GM21576 (cell line): ENCODE measurements at regions not wholly inside any gene's neighbourhood (a gene's known extent, or its start where the extent isn't known, plus 50 kb on each side); places are given as distances from the start of the nearest gene placed in this dataset.
"Not testable (repeated sequence)": the region's sequence is repeated elsewhere in the genome, so short reads cannot be mapped to it uniquely, and the experiment has no call there.

Experiments used
- ATAC-seq: cut with Tn5 transposase; IDR thresholded peaks from one replicate; pipeline ENCODE4 v1.9.1; 2021; ENCODE audit warnings: mild to moderate bottlenecking, moderate library complexity; ENCODE audit not compliant: unreplicated experiment

DNA sequence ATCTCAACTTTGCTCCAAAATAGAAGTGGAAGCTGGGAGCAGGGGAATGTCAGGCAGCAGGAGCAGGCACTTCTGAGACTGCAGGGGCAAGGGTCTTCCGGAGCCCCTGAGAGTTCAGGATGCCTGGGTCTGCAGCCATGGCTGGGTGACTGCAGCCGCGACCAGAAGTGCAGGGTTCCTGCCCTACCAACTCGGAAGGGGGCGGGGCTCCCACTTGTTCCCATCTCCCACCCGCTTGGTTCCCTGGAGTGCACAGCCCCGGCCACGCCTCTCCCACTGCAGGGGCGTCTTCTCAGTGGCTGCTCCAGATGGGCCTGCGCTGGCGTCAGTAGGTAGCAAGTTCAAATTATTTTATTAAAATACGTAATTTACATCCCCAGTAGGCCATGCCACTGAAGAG is 1631.7 kb downstream of the OLFM4 start:
- ATAC-seq, result no peak

GRCh38 chr13:54676526-54677113 is 1648.0 kb downstream of the OLFM4 start:
- ATAC-seq, result no peak

DNA sequence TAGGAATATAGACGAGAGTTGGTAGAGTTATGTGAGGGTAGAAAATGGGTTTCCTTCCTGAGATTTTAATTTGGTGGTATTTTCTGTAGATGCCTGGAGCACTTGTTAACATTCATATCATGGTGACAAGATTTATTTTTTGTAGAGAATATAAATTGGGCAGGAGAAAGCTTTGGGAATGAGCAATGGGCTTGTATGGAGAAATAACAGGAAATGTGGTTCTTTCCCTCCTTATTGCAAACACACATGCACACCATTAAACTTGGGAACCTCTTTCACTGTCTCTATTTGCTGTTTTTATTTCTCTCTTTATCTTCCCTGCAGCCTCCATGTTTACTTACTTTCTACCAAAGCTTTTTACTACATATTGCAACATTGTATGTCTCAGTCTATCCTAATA is 1653.6 kb downstream of the OLFM4 start:
- no peak for ATAC-seq

DNA sequence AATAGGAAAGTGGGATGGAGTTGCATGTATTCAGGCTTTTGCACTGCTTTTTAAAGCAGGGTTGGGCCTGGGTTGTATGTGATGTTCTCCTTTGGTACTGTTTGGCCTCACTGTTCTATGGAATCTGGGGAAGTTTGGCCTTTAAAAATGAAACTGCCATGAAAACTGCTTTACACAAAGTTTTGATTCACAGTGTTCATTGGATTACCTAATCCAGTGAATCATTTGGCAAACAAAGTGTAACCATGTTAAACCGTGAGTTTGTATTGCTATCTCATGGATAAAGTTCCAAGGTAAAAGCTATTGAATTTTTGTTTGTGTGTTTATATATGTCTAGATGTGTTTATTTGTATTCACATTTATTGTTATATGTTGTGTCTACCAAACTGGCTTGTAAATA is 1658.6 kb downstream of the OLFM4 start:
- no peak for ATAC-seq

DNA sequence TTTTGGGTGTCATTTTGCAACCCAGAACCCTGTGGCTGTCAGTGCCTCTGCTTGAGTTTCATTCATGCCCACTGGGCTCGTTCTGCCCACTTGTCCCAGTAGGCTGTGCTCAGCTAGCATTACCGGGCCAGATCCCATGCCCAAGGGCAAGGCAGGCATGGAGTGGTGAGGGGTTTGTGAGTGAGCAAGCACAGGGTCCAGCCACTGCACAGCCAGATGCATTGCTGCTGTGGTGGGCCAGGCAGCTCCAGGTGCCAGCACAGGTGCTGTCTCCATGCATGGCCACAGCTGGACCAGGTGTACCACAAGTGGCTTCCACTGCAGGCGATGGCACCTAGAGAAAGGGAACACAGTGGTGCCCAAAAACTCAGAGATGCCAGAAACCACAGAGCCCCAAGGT is 1671.2 kb downstream of the OLFM4 start:
- no peak for ATAC-seq

GRCh38 chr13:54705738-54706137 is 1677.1 kb downstream of the OLFM4 start:
- no peak for ATAC-seq

- no peak for ATAC-seq
These were observed 1677.7 kb downstream of the OLFM4 start for GRCh38 chr13:54706336-54706735.

DNA sequence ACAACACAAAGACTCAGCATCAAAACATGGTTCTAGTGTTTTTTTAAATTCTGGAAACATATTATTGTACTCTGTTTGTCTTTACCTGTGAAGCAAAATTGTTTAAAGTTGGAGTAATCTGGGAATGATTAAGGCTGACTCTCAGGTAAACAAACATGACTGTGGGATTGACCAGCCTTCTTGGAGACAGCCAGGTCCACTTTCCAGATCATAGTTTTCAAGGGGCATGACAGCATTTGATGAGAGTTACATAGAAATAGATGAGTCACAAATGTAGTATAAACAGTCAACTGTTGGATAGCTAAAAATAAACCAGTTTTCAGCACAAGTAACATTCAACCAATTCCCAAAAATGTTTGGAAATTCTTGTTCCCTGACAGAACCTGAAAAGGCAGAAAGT is 1680.9 kb downstream of the OLFM4 start:
- ATAC-seq, result no peak

DNA sequence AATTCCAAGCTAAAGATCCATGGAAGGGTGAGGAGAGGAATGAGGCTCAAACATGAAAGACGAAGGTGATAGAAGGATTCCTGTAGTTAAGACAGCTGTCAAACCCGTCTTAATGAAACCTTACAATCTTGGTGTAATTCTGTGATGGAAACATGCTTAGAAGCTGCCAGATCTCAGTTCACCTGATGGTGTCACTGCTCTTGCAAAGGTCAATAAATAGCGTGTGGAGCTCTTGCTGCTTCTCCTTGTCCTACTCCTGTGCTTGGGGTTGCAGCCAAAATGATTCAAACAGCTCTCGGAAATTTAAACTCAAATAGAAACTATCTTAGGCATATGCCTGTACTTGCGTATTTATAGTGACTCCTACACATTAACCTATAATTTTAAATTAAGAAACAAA is 1705.0 kb downstream of the OLFM4 start:
- ATAC-seq, result no peak

DNA sequence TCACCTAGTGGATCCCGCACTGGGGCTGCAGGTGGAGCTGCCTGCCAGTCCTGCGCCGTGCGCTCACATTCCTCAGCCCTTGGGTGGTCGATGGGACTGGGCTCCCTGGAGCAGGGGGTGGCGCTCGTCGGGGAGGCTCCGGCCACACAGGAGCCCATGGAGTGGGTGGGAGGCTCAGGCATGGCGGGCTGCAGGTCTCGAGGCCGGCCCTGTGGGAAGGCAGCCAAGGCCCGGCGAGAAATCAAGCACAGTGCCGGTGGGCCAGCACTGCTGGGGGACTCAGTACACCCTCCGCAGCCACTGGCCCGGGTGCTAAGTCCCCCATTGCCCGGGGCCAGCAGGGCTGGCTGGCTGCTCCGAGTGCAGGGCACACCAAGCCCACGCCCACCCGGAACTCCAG is 1708.6 kb downstream of the OLFM4 start:
- ATAC-seq, result not testable (repeated sequence)

DNA sequence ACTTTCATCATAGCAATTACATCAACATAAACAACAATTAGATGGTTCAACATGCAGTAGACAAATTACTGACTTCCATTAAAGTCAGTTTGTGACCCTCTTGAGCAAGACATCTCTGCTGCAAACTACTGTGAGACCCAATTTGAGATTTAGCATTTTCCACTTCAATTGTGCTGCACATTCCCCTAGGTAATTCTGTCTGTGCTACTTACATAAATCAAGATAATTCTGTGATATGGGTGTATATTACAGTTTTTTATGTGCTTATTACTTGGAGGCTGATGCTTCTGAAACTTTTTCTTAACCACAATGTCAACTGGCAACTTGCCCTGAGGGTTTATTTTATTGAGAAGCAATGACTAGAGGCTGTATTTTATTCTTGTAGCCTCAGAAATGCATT is 1714.4 kb downstream of the OLFM4 start:
- ATAC-seq, result no peak

DNA sequence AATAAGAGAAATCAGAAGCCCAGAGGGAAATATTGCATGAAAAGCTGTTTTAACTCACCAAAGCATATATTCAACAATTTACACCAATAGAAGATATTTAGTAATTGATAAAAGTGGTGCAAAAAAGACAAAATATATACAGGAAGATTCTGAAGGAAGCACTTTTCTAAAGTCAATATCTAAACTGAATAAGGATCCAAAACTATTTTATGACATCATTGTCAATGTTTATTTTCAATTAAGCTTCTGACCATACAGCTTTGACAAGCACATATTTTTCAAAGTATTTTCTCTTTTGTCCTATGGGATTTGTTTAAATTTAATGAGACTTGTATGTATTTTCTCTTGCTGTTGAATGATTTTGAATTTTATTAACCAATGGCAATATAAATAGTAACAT is 1716.1 kb downstream of the OLFM4 start:
- no peak for ATAC-seq

GRCh38 chr13:54750521-54750920 is 1721.9 kb downstream of the OLFM4 start:
- no peak for ATAC-seq

DNA sequence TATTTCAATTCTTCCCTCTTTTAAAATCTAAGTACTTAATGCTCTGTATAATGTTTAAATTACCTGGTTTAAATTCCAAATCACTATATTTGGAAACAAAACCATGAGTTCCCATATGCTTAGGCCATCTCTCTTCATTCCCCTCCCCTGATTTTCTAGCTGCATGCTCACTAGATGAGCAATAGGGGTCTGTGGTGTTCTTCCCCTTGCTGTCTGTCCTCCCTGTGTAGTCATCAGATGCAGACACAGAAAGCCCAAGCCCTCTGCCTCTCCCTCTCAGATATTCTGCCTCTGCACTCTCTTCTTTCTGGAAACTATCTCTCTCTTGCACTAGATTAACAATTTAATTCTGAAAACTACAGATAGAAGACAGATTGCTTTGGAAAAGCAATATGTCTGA is 1730.2 kb downstream of the OLFM4 start:
- no peak for ATAC-seq

DNA sequence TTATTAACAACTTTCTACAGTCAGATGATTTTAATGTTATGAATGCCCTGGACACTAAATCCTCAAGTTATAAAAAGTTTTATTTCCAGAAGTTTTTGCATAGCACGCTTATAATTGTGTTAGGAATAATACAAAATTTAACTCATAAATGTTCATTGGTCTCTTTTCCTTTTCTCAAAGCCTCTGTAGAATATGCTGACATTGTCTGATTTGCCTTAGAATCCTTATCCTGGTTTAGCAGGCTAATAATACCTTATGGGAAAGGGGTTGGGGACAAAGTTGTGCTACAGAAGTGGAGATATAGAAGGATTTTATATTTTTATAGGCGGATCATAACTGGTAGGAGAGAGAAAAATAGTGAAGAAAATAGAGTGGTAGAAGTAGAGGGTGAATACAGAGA is 1739.6 kb downstream of the OLFM4 start:
- no peak for ATAC-seq

- ATAC-seq, result no peak
These were observed 1747.0 kb downstream of the OLFM4 start for GRCh38 chr13:54775501-54776191.

GRCh38 chr13:54787754-54788153 is 1759.1 kb downstream of the OLFM4 start:
- no peak for ATAC-seq

DNA sequence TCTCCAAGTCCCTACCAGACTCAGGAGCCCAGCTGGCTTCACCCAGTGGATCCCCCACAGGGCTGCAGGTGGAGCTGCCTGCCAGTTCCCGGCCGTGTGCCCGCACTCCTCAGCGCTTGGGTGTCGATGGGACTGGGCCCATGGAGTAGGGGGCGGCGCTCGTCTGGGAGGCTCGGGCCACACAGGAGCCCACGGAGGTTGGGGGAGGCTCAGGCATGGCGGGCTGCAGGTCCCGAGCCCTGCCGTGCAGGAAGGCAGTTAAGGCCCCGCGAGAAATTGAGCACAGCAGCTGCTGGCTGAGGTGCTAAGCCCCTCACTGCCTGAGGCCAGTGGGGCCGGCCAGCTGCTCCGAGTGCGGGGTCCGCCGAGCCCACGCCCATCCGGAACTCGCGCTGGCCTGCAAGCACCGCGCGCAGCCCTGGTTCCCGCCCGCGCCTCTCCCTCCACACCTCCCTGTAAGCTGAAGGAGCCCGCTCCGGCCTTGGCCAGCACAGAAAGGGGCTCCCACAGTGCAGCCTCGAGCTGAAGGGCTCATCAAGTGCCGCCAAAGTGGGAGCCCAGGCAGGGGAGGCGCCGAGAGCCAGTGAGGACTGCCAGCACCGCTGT is 1771.1 kb downstream of the OLFM4 start:
- no peak for ATAC-seq

- no peak for ATAC-seq
These were observed 1773.6 kb downstream of the OLFM4 start for GRCh38 chr13:54802226-54802625.

GRCh38 chr13:54805743-54806142 is 1777.1 kb downstream of the OLFM4 start:
- no peak for ATAC-seq

GRCh38 chr13:54821938-54822470 is 1793.4 kb downstream of the OLFM4 start:
- not testable (repeated sequence) for ATAC-seq

- ATAC-seq, result not testable (repeated sequence)
These were observed 1800.9 kb downstream of the OLFM4 start for GRCh38 chr13:54829391-54830068.
